ENCODE measurements at regions not wholly inside any gene's neighbourhood (a gene's known extent, or its start where the extent isn't known, plus 50 kb on each side); places are given as distances from the start of the nearest gene placed in this dataset.

DNA sequence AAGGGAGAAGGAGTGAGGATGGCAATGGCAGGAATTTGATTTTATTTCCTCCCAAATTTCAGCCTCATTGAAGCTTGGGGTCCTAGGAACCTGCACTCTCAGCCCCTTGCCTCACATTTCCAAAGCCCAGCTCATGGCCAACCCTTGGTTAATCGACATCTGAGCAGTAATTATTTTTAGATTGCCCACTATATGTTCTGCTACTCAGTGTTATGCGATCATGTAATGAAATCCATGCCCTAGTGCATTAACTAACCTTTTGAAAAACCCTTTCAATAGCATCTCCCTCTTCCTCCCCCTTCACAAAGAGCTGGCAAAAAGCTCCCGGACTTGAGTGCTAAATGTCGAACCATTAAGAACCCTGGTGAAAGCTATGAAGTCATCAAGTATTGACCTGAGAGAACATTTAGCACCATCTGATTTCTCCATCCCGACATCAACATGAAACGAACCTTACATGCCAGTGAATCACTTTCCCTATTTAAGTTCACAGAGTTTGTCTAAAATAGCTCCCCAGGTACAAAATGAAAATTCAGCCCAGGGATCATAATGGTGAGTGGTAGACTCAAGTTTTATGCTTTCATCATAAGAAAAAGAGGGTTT, 59.2 kb upstream of the RPS6KA3 start:
- H3K4me1 Mint-ChIP-seq = peaks cover 12% of the 10 kb centered on the region
- H3K9me3 Mint-ChIP-seq = no peaks in the 10 kb centered on the region
- ATAC-seq = no peak
- H3K27me3 Mint-ChIP-seq = no peaks in the 10 kb centered on the region
- no peaks in the 10 kb centered on the region for H3K36me3 Mint-ChIP-seq (ENCODE audit: low read depth)
- H3K4me3 Mint-ChIP-seq = no peak overlapping the region
- no peak for DNase-seq
- H3K27ac Mint-ChIP-seq = no peak overlapping the region

DNA sequence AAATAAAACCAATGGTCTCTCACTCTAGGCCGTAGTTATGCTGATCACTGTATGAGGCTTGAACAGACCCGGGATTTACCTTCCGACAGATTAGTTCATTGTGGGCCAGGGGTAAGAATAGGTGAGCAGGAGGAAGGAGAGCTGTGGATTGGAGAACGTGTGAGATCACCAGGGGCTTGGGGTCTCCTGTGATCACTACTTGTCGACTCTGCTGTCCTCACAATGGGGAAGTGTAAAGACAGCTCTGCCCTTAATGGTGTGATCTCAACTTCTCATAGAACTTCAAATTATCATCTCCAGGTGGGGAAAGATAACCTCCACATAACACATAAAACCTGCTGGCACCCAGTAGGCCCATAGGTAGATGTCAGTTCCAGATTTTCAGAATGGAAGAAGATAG, 56.2 kb upstream of the RPS6KA3 start:
- Mint-ChIP-seq H3K9me3 (no peaks in the 10 kb centered on the region), H3K27me3 (no peaks in the 10 kb centered on the region), H3K4me3 (no peak overlapping the region), H3K27ac (no peak overlapping the region), H3K4me1 (peaks cover 20% of the 10 kb centered on the region), H3K36me3 (ENCODE audit: low read depth) (no peaks in the 10 kb centered on the region)
- ATAC-seq = no peak
- DNase-seq = no peak

DNA sequence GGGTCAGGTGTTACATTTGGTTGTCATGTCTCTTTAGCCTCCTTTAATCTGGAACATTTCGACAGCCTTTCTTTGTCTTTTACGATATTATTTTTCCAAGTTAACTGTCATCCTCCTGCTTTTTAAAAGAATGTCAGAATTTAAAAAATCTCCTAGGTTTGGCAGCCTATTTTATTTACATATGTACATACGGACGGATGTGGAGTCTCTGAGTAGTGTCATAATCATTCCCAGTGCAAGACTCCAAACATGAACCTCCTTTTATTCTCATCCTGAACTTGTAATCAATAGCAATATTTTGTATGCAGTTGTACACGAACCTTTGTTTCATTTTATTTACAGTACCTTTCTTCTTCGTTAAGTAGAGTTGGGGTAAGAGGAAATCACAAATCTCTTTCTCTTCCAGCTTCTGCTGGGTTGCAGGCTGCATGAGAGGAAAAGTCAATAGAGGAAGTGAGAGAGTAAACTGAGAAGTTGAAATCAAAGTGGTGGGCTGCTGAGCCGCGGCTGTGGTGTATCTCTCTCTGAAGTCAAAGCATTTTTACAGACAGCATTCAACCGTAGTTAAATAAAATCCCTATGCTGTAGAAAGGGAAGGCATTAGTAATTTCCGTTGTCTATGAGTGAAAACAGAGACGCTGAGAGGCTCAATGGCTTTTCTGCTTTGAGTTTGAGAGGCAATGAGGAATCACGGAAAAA, 53.9 kb upstream of the RPS6KA3 start:
- DNase-seq = peak; percentile 8
- H3K27ac Mint-ChIP-seq = peak overlapping the region; percentile 61

DNA sequence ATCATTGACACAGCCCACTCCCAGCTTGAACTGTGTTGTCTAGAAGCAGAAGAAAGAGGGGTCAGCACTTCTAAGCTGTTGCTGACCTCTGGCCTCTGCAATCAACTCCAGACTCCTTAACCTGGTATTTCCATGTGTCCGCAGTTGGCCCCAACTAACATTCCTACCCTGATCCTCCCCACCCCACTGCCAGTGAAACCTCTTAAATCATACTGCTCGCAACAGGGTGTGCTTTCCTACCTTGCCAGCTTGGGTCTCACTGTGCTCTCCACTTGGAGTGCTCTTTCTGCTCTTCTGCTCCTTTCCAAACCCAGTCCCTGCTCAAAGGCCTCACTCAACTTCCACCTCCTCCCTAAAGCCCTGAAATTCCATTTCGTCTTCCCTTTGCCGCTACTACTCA, 52.3 kb upstream of the RPS6KA3 start:
- peak overlapping the region; percentile 46 for H3K27ac Mint-ChIP-seq
- no peak for DNase-seq
- H3K9me3 Mint-ChIP-seq = no peaks in the 10 kb centered on the region
- no peak overlapping the region for H3K4me3 Mint-ChIP-seq
- no peaks in the 10 kb centered on the region for H3K36me3 Mint-ChIP-seq (ENCODE audit: low read depth)
- peaks cover 28% of the 10 kb centered on the region for H3K4me1 Mint-ChIP-seq
- H3K27me3 Mint-ChIP-seq = no peaks in the 10 kb centered on the region
- ATAC-seq = no peak

More for the DNA sequence above, 53.9 kb upstream of the RPS6KA3 start:
- H3K36me3 Mint-ChIP-seq (ENCODE audit: low read depth) = no peaks in the 10 kb centered on the region
- no peaks in the 10 kb centered on the region for H3K9me3 Mint-ChIP-seq
- H3K4me3 Mint-ChIP-seq = peak overlapping the region; percentile 68
- ATAC-seq = peak; percentile 63
- peaks cover 23% of the 10 kb centered on the region for H3K4me1 Mint-ChIP-seq
- no peaks in the 10 kb centered on the region for H3K27me3 Mint-ChIP-seq

DNA sequence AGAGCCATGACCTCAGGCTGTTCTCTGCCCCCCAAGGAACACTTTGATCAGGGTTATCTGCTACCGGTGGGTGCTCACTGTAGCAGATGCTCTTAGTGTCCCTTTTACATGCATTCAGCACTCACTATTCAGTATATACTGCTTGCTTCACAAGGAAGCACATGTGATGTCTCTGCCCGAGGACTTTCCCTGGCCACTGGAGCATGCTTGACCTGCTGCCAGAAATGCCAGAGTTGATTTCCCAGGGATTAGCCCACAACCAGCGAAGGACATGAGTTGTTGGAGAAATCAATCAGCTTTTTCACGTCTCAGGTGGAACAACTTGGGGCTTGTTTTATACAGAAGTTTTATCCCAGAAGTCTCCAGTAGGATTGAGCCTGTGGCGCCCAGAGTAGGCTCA, 51.2 kb upstream of the RPS6KA3 start:
- Mint-ChIP-seq H3K27me3 (no peaks in the 10 kb centered on the region), H3K4me1 (peaks cover 32% of the 10 kb centered on the region), H3K27ac (no peak overlapping the region), H3K9me3 (no peaks in the 10 kb centered on the region), H3K4me3 (no peak overlapping the region), H3K36me3 (ENCODE audit: low read depth) (no peaks in the 10 kb centered on the region)
- ATAC-seq (no peak), DNase-seq (no peak)

Measured in activated naive CD8-positive, alpha-beta T cell treated with anti-CD3 and anti-CD28 coated beads, Interleukin-2, amount 50 U/mL, for 24 hours (primary cell).